H9 (cell line): ENCODE measurements at regions not wholly inside any gene's neighbourhood (a gene's known extent, or its start where the extent isn't known, plus 50 kb on each side); places are given as distances from the start of the nearest gene placed in this dataset.

Experiments
- DNase-seq: peaks from one replicate; pipeline ENCODE4 v3.0.0-alpha.2; 2017
- H2AFZ ChIP-seq: one replicate; pipeline ENCODE4 v1.6.1; 2013; ENCODE audit warnings: mild to moderate bottlenecking, low read length, control low read depth, moderate library complexity
- H2AK5ac ChIP-seq: 2 replicates; pipeline ENCODE4 v1.6.1; 2013; ENCODE audit warnings: low read length, control low read depth, mixed read lengths; ENCODE audit not compliant: insufficient read length
- H2BK120ac ChIP-seq: one replicate; pipeline ENCODE4 v1.6.1; 2013; ENCODE audit warnings: low read depth, mild to moderate bottlenecking, low read length, control low read depth, inconsistent platforms; ENCODE audit not compliant: poor library complexity, severe bottlenecking
- H2BK12ac ChIP-seq: 2 replicates; pipeline ENCODE4 v1.6.1; 2013; ENCODE audit warnings: low read length, control low read depth, mixed read lengths, low read depth; ENCODE audit not compliant: insufficient read length
- H2BK15ac ChIP-seq: 2 replicates; pipeline ENCODE4 v1.6.1; 2013; ENCODE audit warnings: low read depth, low read length, control low read depth
- H2BK20ac ChIP-seq: one replicate; pipeline ENCODE4 v1.6.1; 2013; ENCODE audit warnings: low read depth, mild to moderate bottlenecking, low read length, control low read depth, inconsistent platforms; ENCODE audit not compliant: poor library complexity, severe bottlenecking
- H2BK5ac ChIP-seq: 2 replicates; pipeline ENCODE4 v1.6.1; 2013; ENCODE audit warnings: low read length, control low read depth, mixed read lengths; ENCODE audit not compliant: insufficient read length
- H3K14ac ChIP-seq: 2 replicates; pipeline ENCODE4 v1.6.1; 2013; ENCODE audit warnings: low read length, control low read depth; ENCODE audit not compliant: insufficient read depth
- H3K18ac ChIP-seq: 2 replicates; pipeline ENCODE4 v1.6.1; 2013; ENCODE audit warnings: low read depth, mild to moderate bottlenecking, mixed read lengths, low read length, control low read depth; ENCODE audit not compliant: insufficient read length
- H3K23ac ChIP-seq: 2 replicates; pipeline ENCODE4 v1.6.1; 2013; ENCODE audit warnings: low read length, control low read depth, mixed read lengths, low read depth; ENCODE audit not compliant: insufficient read length
- H3K23me2 ChIP-seq: 2 replicates; pipeline ENCODE4 v1.6.1; 2013; ENCODE audit warnings: low read depth, mild to moderate bottlenecking, mixed read lengths, low read length, control low read depth; ENCODE audit not compliant: insufficient read length, poor library complexity, severe bottlenecking
- H3K27ac ChIP-seq: 2 replicates; pipeline ENCODE4 v1.5.1; 2013; ENCODE audit warnings: low read length, control low read depth, mixed read lengths, low read depth; ENCODE audit not compliant: insufficient read length
- H3K27me3 ChIP-seq: 2 replicates; pipeline ENCODE4 v1.6.1; 2013; ENCODE audit warnings: low read length, control low read depth, inconsistent platforms; ENCODE audit not compliant: insufficient read depth
- H3K4ac ChIP-seq: 2 replicates; pipeline ENCODE4 v1.6.1; 2013; ENCODE audit warnings: low read depth, mild to moderate bottlenecking, control low read depth, inconsistent platforms, low read length, moderate library complexity
- H3K4me1 ChIP-seq: 2 replicates; pipeline ENCODE4 v1.6.1; 2013; ENCODE audit warnings: low read length, control low read depth, inconsistent platforms; ENCODE audit not compliant: insufficient read depth
- H3K4me2 ChIP-seq: 2 replicates; pipeline ENCODE4 v1.6.1; 2013; ENCODE audit warnings: low read length, control low read depth, mixed read lengths; ENCODE audit not compliant: insufficient read length, insufficient read depth
- H3K56ac ChIP-seq: 2 replicates; pipeline ENCODE4 v1.6.1; 2013; ENCODE audit warnings: low read depth, mild to moderate bottlenecking, mixed read lengths, low read length, control low read depth; ENCODE audit not compliant: insufficient read length
- H3K79me1 ChIP-seq: 2 replicates; pipeline ENCODE4 v1.6.1; 2013; ENCODE audit warnings: low read depth, mild to moderate bottlenecking, moderate library complexity, low read length, control low read depth, inconsistent platforms; ENCODE audit not compliant: insufficient read depth, poor library complexity, severe bottlenecking
- H3K79me2 ChIP-seq: 2 replicates; pipeline ENCODE4 v1.6.1; 2013; ENCODE audit warnings: low read length, control low read depth, inconsistent platforms; ENCODE audit not compliant: insufficient read depth
- H3K9ac ChIP-seq: 2 replicates; pipeline ENCODE4 v1.6.1; 2013; ENCODE audit warnings: low read length, control low read depth, mixed read lengths; ENCODE audit not compliant: insufficient read length; ENCODE audit errors: extremely low read depth
- H3K9me3 ChIP-seq: one replicate; pipeline ENCODE4 v1.6.1; 2013; ENCODE audit warnings: low read depth, low read length, inconsistent platforms; ENCODE audit not compliant: control insufficient read depth
- H3T11ph ChIP-seq: one replicate; pipeline ENCODE4 v1.6.1; 2013; ENCODE audit warnings: mild to moderate bottlenecking, low read length, control low read depth, inconsistent platforms
- H4K20me1 ChIP-seq: one replicate; pipeline ENCODE4 v1.6.1; 2013; ENCODE audit not compliant: control insufficient read depth, insufficient read length, insufficient read depth
- H4K5ac ChIP-seq: 2 replicates; pipeline ENCODE4 v1.6.1; 2013; ENCODE audit warnings: low read depth, mild to moderate bottlenecking, mixed read lengths, low read length, control low read depth; ENCODE audit not compliant: insufficient read length
- H4K8ac ChIP-seq: replicated peaks from 2 replicates; pipeline ENCODE4 v1.6.1; 2013; ENCODE audit warnings: low read length, control low read depth, mixed read lengths, low read depth; ENCODE audit not compliant: insufficient read length
- H4K91ac ChIP-seq: 2 replicates; pipeline ENCODE4 v1.6.1; 2013; ENCODE audit warnings: low read depth, mild to moderate bottlenecking, moderate library complexity, mixed read lengths, low read length, control low read depth; ENCODE audit not compliant: insufficient read length
- H3K27ac Mint-ChIP-seq, 3 experiments: 2 replicates in 2 of 3; 3 replicates in 1 of 3; pipeline ENCODE4 v1.8.0; 2020 to 2021; ENCODE audit warnings: mixed read lengths in 3 of 3, mild to moderate bottlenecking in 1 of 3, moderate library complexity in 1 of 3
- H3K27me3 Mint-ChIP-seq: 2 replicates; pipeline ENCODE4 v1.8.0; 2021; ENCODE audit warnings: low read depth, mild to moderate bottlenecking, moderate library complexity, mixed read lengths
- H3K36me3 Mint-ChIP-seq, 3 experiments: 2 replicates in 2 of 3; 3 replicates in 1 of 3; pipeline ENCODE4 v1.8.0; 2020 to 2021; ENCODE audit warnings: low read depth in 3 of 3, mixed read lengths in 3 of 3; ENCODE audit not compliant: insufficient read depth in 1 of 3
- H3K4me1 Mint-ChIP-seq, 2 experiments: 2 replicates each; pipeline ENCODE4 v1.8.0; 2020; ENCODE audit warnings: mixed read lengths in 2 of 2
- H3K4me3 Mint-ChIP-seq, 2 experiments: 2 replicates in 1 of 2; 3 replicates in 1 of 2; pipeline ENCODE4 v1.8.0; 2020 to 2021; ENCODE audit warnings: mild to moderate bottlenecking in 2 of 2, mixed read lengths in 2 of 2, moderate library complexity in 1 of 2
- H3K9me3 Mint-ChIP-seq, 2 experiments: 2 replicates in 1 of 2; 3 replicates in 1 of 2; pipeline ENCODE4 v1.8.0; 2020; ENCODE audit warnings: mild to moderate bottlenecking in 2 of 2, mixed read lengths in 2 of 2, moderate library complexity in 1 of 2
- CTCF ChIP-seq: fragments of 200-600 bp; sonication (generic); conservative IDR thresholded peaks from 3 replicates; pipeline ENCODE4 v1.8.0; 2021; ENCODE audit warnings: antibody characterized with exemption, mild to moderate bottlenecking
- WGBS: extraction: QIAGEN DNeasy Blood & Tissue Kit; methylation state at CpG from one replicate; pipeline ENCODE4 v1.1.7; 2013; ENCODE audit warnings: missing lambda C conversion rate, low lambda C conversion rate, mixed read lengths; ENCODE audit not compliant: insufficient read length; ENCODE audit errors: extremely low coverage; 5-methylcytosine and 5-hydroxymethylcytosine counted together

GRCh38 chr20:37457921-37458320, 63.1 kb upstream of the NNAT start:
- H2BK15ac ChIP-seq: no peak overlapping the region
- H3K9ac ChIP-seq: no peak overlapping the region
- no peaks in the 10 kb centered on the region for H3K4me1 ChIP-seq
- no peak overlapping the region for H2AK5ac ChIP-seq
- no peak overlapping the region for H3K4me3 Mint-ChIP-seq
- H3K4ac ChIP-seq: no peak overlapping the region
- no peak overlapping the region for H3T11ph ChIP-seq
- no peaks in the 10 kb centered on the region for H3K9me3 ChIP-seq
- no peak overlapping the region for H3K23ac ChIP-seq
- no peak overlapping the region for H3K27ac Mint-ChIP-seq
- H2AFZ ChIP-seq: no peak overlapping the region
- H3K36me3 Mint-ChIP-seq: no peaks in the 10 kb centered on the region; a peak in 1 of 7 replicates
- no peak overlapping the region for H3K4me2 ChIP-seq
- no peak overlapping the region for H2BK20ac ChIP-seq
- no peaks in the 10 kb centered on the region for H3K4me1 Mint-ChIP-seq
- TF ChIP-seq CTCF: no peak
- no CpG with 5 or more reads among the region's 2 CpGs for WGBS
- H3K56ac ChIP-seq: no peak overlapping the region
- no peak overlapping the region for H3K27ac ChIP-seq
- no peaks in the 10 kb centered on the region for H4K20me1 ChIP-seq
- H3K79me2 ChIP-seq: no peaks in the 10 kb centered on the region
- no peak overlapping the region for H2BK5ac ChIP-seq
- H3K14ac ChIP-seq: no peak overlapping the region
- H3K79me1 ChIP-seq: no peaks in the 10 kb centered on the region
- H3K27me3 Mint-ChIP-seq: peaks cover 18% of the 10 kb centered on the region
- no peak overlapping the region for H4K5ac ChIP-seq
- no peak overlapping the region for H3K18ac ChIP-seq
- no peaks in the 10 kb centered on the region for H3K27me3 ChIP-seq
- DNase-seq: no peak
- H2BK120ac ChIP-seq: no peak overlapping the region
- H4K91ac ChIP-seq: no peak overlapping the region
- no peak overlapping the region for H4K8ac ChIP-seq
- no peaks in the 10 kb centered on the region for H3K23me2 ChIP-seq
- H3K9me3 Mint-ChIP-seq: peaks cover 11 to 13% of the 10 kb centered on the region in 2 experiments
- no peak overlapping the region for H2BK12ac ChIP-seq
